22Rv1 (cell line): ENCODE measurements at regions not wholly inside any gene's neighbourhood (a gene's known extent, or its start where the extent isn't known, plus 50 kb on each side); places are given as distances from the start of the nearest gene placed in this dataset.
"Not testable (repeated sequence)": the region's sequence is repeated elsewhere in the genome, so short reads cannot be mapped to it uniquely, and the experiment has no call there.

ENCODE experiments used
- H3K27ac ChIP-seq: fragments of 450-650 bp; 2 replicates; pipeline ENCODE4 v1.5.1; 2017
- CTCF ChIP-seq: fragments of 450-650 bp; IDR thresholded peaks from 2 replicates; pipeline ENCODE4 v1.5.1; 2017; ENCODE audit warnings: mild to moderate bottlenecking
- ZFX ChIP-seq: fragments of 450-650 bp; IDR thresholded peaks from 2 replicates; pipeline ENCODE4 v1.6.1; 2017; ENCODE audit warnings: antibody characterized with exemption, borderline replicate concordance

- H3K27ac ChIP-seq, result no peak overlapping the region
- TF ChIP-seq ZFX, result no peak
- no peak for TF ChIP-seq CTCF
These were observed 57.1 kb downstream of the GRIN2B start for GRCh38 chr12:13924286-13924685.

- no peak overlapping the region for H3K27ac ChIP-seq
- no peak for TF ChIP-seq ZFX
- TF ChIP-seq CTCF, result no peak
These were observed 62.5 kb downstream of the GRIN2B start for GRCh38 chr12:13918897-13919296.

- TF ChIP-seq CTCF, result no peak
- TF ChIP-seq ZFX, result no peak
- H3K27ac ChIP-seq, result no peak overlapping the region
These were observed 66.3 kb downstream of the GRIN2B start for GRCh38 chr12:13915096-13915495.

- no peak for TF ChIP-seq ZFX
- TF ChIP-seq CTCF, result no peak
- H3K27ac ChIP-seq, result no peak overlapping the region
These were observed 68.0 kb downstream of the GRIN2B start for GRCh38 chr12:13913371-13913770.

- H3K27ac ChIP-seq, result no peak overlapping the region
- TF ChIP-seq ZFX, result no peak
These were observed 69.4 kb downstream of the GRIN2B start for GRCh38 chr12:13911756-13912554.

GRCh38 chr12:13905794-13906193 lies 75.6 kb downstream of the GRIN2B start:
- H3K27ac ChIP-seq, result no peak overlapping the region
- TF ChIP-seq CTCF, result no peak
- no peak for TF ChIP-seq ZFX

GRCh38 chr12:13900718-13901117 lies 80.7 kb downstream of the GRIN2B start:
- no peak overlapping the region for H3K27ac ChIP-seq

GRCh38 chr12:13898387-13898786 lies 83.0 kb downstream of the GRIN2B start:
- not testable (repeated sequence) for H3K27ac ChIP-seq

More at GRCh38 chr12:13900718-13901117, 80.7 kb downstream of the GRIN2B start:
- no peak for TF ChIP-seq CTCF
- TF ChIP-seq ZFX, result no peak
